ENCODE measurements at regions not wholly inside any gene's neighbourhood (a gene's known extent, or its start where the extent isn't known, plus 50 kb on each side); places are given as distances from the start of the nearest gene placed in this dataset.

- ChIA-PET CTCF (ENCODE audit: low intra/inter-chr PET ratio, low total read pairs) (no interaction called here), POLR2A (no interaction called here)
- no peak overlapping the region for H3K9ac ChIP-seq (ENCODE audit: insufficient read depth, low read depth, low read length)
- H3K9me3 ChIP-seq (ENCODE audit: low read length) = no peaks in the 10 kb centered on the region
- peaks cover 0 to 24% of the 10 kb centered on the region in 2 experiments; a peak in 4 of 5 replicates for H3K27me3 ChIP-seq (ENCODE audit: control insufficient read depth in 1 of 2, insufficient read depth in 2 of 2, low read length in 2 of 2)
- no peaks in the 10 kb centered on the region for H3K36me3 ChIP-seq (replicated peaks in 1 of 2; ENCODE audit: control insufficient read depth in 1 of 2, insufficient read depth in 2 of 2, low read length in 2 of 2)
- no peaks in the 10 kb centered on the region for H4K20me1 ChIP-seq (ENCODE audit: insufficient read depth, low read length)
- WGBS (ENCODE audit: low lambda C conversion rate) = 7% methylated on average over 3 of the region's 3 CpGs
- H3K4me3 ChIP-seq (replicated peaks in 1 of 3; ENCODE audit: insufficient read depth in 1 of 3, low read depth in 2 of 3, low read length in 3 of 3) = no peak overlapping the region
- TF ChIP-seq CEBPB (IDR thresholded peaks at IDR 0.05; ENCODE audit: borderline replicate concordance, low read depth, low read length) (peak; percentile 49; the same call in 1 of the 2 replicates), ATF7 (IDR thresholded peaks at IDR 0.05) (peak; percentile 55), ATF7 (CRISPR knock-in tag; IDR thresholded peaks at IDR 0.05) (no peak), CSRNP2 (CRISPR knock-in tag; conservative IDR thresholded peaks at IDR 0.05; ENCODE audit: low read depth) (no peak)
- no peak for DNase-seq (ENCODE audit: low spot score)
- no peak overlapping the region for H2AFZ ChIP-seq (ENCODE audit: low read length)
- H3K79me2 ChIP-seq (ENCODE audit: insufficient read depth, low read length) = no peaks in the 10 kb centered on the region
- H3K4me2 ChIP-seq (ENCODE audit: low read depth, low read length) = no peak overlapping the region
- no TSS peak for BruUV-seq (replicated peaks)
- FAIRE-seq = no peak
- intact Hi-C loops (cut with micrococcal nuclease; ENCODE audit: unreplicated experiment) (loop anchor here (2.0 kb wide), 1 partner anchor 393 kb away; no protein-coding TSS in a partner anchor), in situ Hi-C loops (cut with HindIII; ENCODE audit: extremely low pct_ligation_motif_present, low pct_unique_long_range_greater_than_20kb) (loop anchor here (10.0 kb wide), 1 partner anchor 391 kb away; no protein-coding TSS in a partner anchor)
- H3K27ac ChIP-seq (ENCODE audit: extremely low read length, insufficient read depth, low read length) = no peak overlapping the region
- H3K4me1 ChIP-seq (ENCODE audit: insufficient read depth, low read length) = no peaks in the 10 kb centered on the region
- ATAC-seq = no peak
These were observed 515.8 kb upstream of the ZFHX3 start for GRCh38 chr16:73563709-73564108.

GRCh38 chr16:73560497-73560896 is 512.6 kb upstream of the ZFHX3 start:
- Histone ChIP-seq H3K4me1 (ENCODE audit: insufficient read depth, low read length) (no peaks in the 10 kb centered on the region), H4K20me1 (ENCODE audit: insufficient read depth, low read length) (no peaks in the 10 kb centered on the region), H3K27ac (ENCODE audit: extremely low read length, insufficient read depth, low read length) (no peak overlapping the region), H2AFZ (ENCODE audit: low read length) (no peak overlapping the region), H3K27me3 (ENCODE audit: control insufficient read depth in 1 of 2, insufficient read depth in 2 of 2, low read length in 2 of 2) (peaks cover 0 to 22% of the 10 kb centered on the region in 2 experiments; a peak in 3 of 5 replicates), H3K9ac (ENCODE audit: insufficient read depth, low read depth, low read length) (no peak overlapping the region), H3K79me2 (ENCODE audit: insufficient read depth, low read length) (no peaks in the 10 kb centered on the region), H3K9me3 (ENCODE audit: low read length) (no peaks in the 10 kb centered on the region), H3K4me2 (ENCODE audit: low read depth, low read length) (no peak overlapping the region), H3K36me3 (replicated peaks in 1 of 2; ENCODE audit: control insufficient read depth in 1 of 2, insufficient read depth in 2 of 2, low read length in 2 of 2) (no peaks in the 10 kb centered on the region), H3K4me3 (replicated peaks in 1 of 3; ENCODE audit: insufficient read depth in 1 of 3, low read depth in 2 of 3, low read length in 3 of 3) (no peak overlapping the region)
- BruUV-seq (replicated peaks) = no TSS peak
- ChIA-PET CTCF (ENCODE audit: low intra/inter-chr PET ratio, low total read pairs) (no interaction called here), POLR2A (no interaction called here)
- no peak for FAIRE-seq
- 2% methylated on average over 7 of the region's 7 CpGs for WGBS (ENCODE audit: low lambda C conversion rate)
- no peak for DNase-seq (ENCODE audit: low spot score)
- ATAC-seq = no peak
- no peak for TF ChIP-seq USF2 (IDR thresholded peaks at IDR 0.05; ENCODE audit: low read depth, low read length)
- no peak for TF ChIP-seq USF2 (CRISPR knock-in tag; IDR thresholded peaks at IDR 0.05; ENCODE audit: borderline replicate concordance)
- peak; percentile 58 for TF ChIP-seq MNT (IDR thresholded peaks at IDR 0.05)
- intact Hi-C loops (cut with micrococcal nuclease; ENCODE audit: unreplicated experiment) = no loop called here
- in situ Hi-C loops (cut with HindIII; ENCODE audit: extremely low pct_ligation_motif_present, low pct_unique_long_range_greater_than_20kb) = loop anchor here (10.0 kb wide), 1 partner anchor 394 kb away; no protein-coding TSS in a partner anchor

Data from HepG2 (cell line).